ENCODE measurements at regions not wholly inside any gene's neighbourhood (a gene's known extent, or its start where the extent isn't known, plus 50 kb on each side); places are given as distances from the start of the nearest gene placed in this dataset.

GRCh38 chr16:51290442-51291285 lies 139.6 kb upstream of the SALL1 start:
- CTCF ChIA-PET (ENCODE audit: low intra/inter-chr PET ratio, low total read pairs) = no interaction called here
- POLR2A ChIA-PET = no interaction called here
- H3K4me2 ChIP-seq (ENCODE audit: low read depth, low read length) = no peak overlapping the region
- DNase-seq (ENCODE audit: low spot score) (no peak), ATAC-seq (no peak), FAIRE-seq (no peak)
- peaks cover 8% of the 10 kb centered on the region; the same call in 1 of the 2 replicates for H3K9me3 ChIP-seq (ENCODE audit: low read length)
- no peak overlapping the region for H2AFZ ChIP-seq (ENCODE audit: low read length)
- no peaks in the 10 kb centered on the region for H3K36me3 ChIP-seq (replicated peaks in 1 of 2; ENCODE audit: control insufficient read depth in 1 of 2, insufficient read depth in 2 of 2, low read length in 2 of 2)
- no peak for TF ChIP-seq ZNF280B (CRISPR knock-in tag; IDR thresholded peaks at IDR 0.05; ENCODE audit: borderline replicate concordance)
- no peak for TF ChIP-seq ZNF253 (CRISPR knock-in tag; IDR thresholded peaks at IDR 0.05; ENCODE audit: borderline replicate concordance)
- TF ChIP-seq ZC3H13 (CRISPR knock-in tag; IDR thresholded peaks at IDR 0.05) = no peak
- TF ChIP-seq ZNF335 (CRISPR knock-in tag; IDR thresholded peaks at IDR 0.05) = no peak
- TF ChIP-seq ZNF841 (CRISPR knock-in tag; IDR thresholded peaks at IDR 0.05; ENCODE audit: borderline replicate concordance) = no peak
- no peak for TF ChIP-seq GMEB2 (CRISPR knock-in tag; IDR thresholded peaks at IDR 0.05; ENCODE audit: low read depth)
- TF ChIP-seq ZBTB8A (CRISPR knock-in tag; IDR thresholded peaks at IDR 0.05; ENCODE audit: borderline replicate concordance, low read depth) = no peak
- no peak for TF ChIP-seq RFXAP (CRISPR knock-in tag; IDR thresholded peaks at IDR 0.05; ENCODE audit: borderline replicate concordance)
- TF ChIP-seq RFX5 (IDR thresholded peaks at IDR 0.05; ENCODE audit: low read depth, low read length) = no peak
- TF ChIP-seq ZNF136 (CRISPR knock-in tag; IDR thresholded peaks at IDR 0.05; ENCODE audit: low read depth) = no peak
- TF ChIP-seq KLF15 (CRISPR knock-in tag; IDR thresholded peaks at IDR 0.05; ENCODE audit: borderline replicate concordance) = no peak
- TF ChIP-seq HCFC1 (IDR thresholded peaks at IDR 0.05; ENCODE audit: low read depth, low read length) = no peak
- no peak for TF ChIP-seq RNF2 (conservative IDR thresholded peaks at IDR 0.05; ENCODE audit: low read depth)
- TF ChIP-seq ARID4A (CRISPR knock-in tag; IDR thresholded peaks at IDR 0.05; ENCODE audit: borderline replicate concordance) = no peak
- no peaks in the 10 kb centered on the region for H4K20me1 ChIP-seq (ENCODE audit: insufficient read depth, low read length)
- BruUV-seq (replicated peaks) = no TSS peak
- H3K9ac ChIP-seq (ENCODE audit: insufficient read depth, low read depth, low read length) = no peak overlapping the region
- no peak overlapping the region for H3K27ac ChIP-seq (ENCODE audit: extremely low read length, insufficient read depth, low read length)
- H3K79me2 ChIP-seq (ENCODE audit: insufficient read depth, low read length) = no peaks in the 10 kb centered on the region
- H3K27me3 ChIP-seq (ENCODE audit: control insufficient read depth in 1 of 2, insufficient read depth in 2 of 2, low read length in 2 of 2) = no peaks in the 10 kb centered on the region; a peak in 1 of 5 replicates
- H3K4me3 ChIP-seq (replicated peaks in 1 of 3; ENCODE audit: insufficient read depth in 1 of 3, low read depth in 2 of 3, low read length in 3 of 3) = no peak overlapping the region
- 40% methylated on average over 4 of the region's 4 CpGs for WGBS (ENCODE audit: low lambda C conversion rate)
- intact Hi-C loops (cut with micrococcal nuclease; ENCODE audit: unreplicated experiment) (no loop called here), in situ Hi-C loops (cut with HindIII; ENCODE audit: extremely low pct_ligation_motif_present, low pct_unique_long_range_greater_than_20kb) (no loop called here)
- H3K4me1 ChIP-seq (ENCODE audit: insufficient read depth, low read length) = no peaks in the 10 kb centered on the region
